ENCODE measurements at regions not wholly inside any gene's neighbourhood (a gene's known extent, or its start where the extent isn't known, plus 50 kb on each side); places are given as distances from the start of the nearest gene placed in this dataset.

- no peak for TF ChIP-seq CTCF (optimal IDR thresholded peaks at IDR 0.05 in 1 of 3, IDR thresholded peaks at IDR 0.05 in 1 of 3, conservative IDR thresholded peaks at IDR 0.05 in 1 of 3; ENCODE audit: extremely low read depth in 1 of 3, insufficient read depth in 2 of 3, low read length in 3 of 3)
- no peak for TF ChIP-seq EZH2 (IDR thresholded peaks at IDR 0.05; ENCODE audit: low read length)
Observed at GRCh38 chr10:37623506-37623905, 233.9 kb downstream of the ZNF248 start.
